GM23248 (cell line): ENCODE measurements at regions not wholly inside any gene's neighbourhood (a gene's known extent, or its start where the extent isn't known, plus 50 kb on each side); places are given as distances from the start of the nearest gene placed in this dataset.
A peak's percentile ranks its signal among the peaks of the same experiment; 100 is the strongest.

Experiments used
- DNase-seq: peaks from one replicate; pipeline ENCODE4 v3.0.0-alpha.2; 2015
- H2AFZ ChIP-seq: fragments of 200-600 bp; sonication (generic); 2 replicates; pipeline ENCODE4 v1.6.1; 2016; ENCODE audit warnings: antibody characterized with exemption
- H3F3A ChIP-seq: fragments of 200-600 bp; sonication (generic); 2 replicates; pipeline ENCODE4 v1.6.1; 2016; ENCODE audit warnings: mild to moderate bottlenecking, antibody characterized with exemption, mixed run types; ENCODE audit not compliant: insufficient read depth
- H3K27ac ChIP-seq: fragments of 200-600 bp; sonication (generic); 2 replicates; pipeline ENCODE4 v1.5.1; 2016; ENCODE audit warnings: mild to moderate bottlenecking
- H3K27me3 ChIP-seq: fragments of 200-600 bp; sonication (generic); replicated peaks from 2 replicates; pipeline ENCODE4 v1.6.1; 2016; ENCODE audit warnings: mild to moderate bottlenecking; ENCODE audit not compliant: insufficient read depth
- H3K36me3 ChIP-seq: fragments of 200-600 bp; sonication (generic); 2 replicates; pipeline ENCODE4 v1.6.1; 2016; ENCODE audit warnings: low read depth, mild to moderate bottlenecking
- H3K4me1 ChIP-seq: fragments of 200-600 bp; sonication (generic); 2 replicates; pipeline ENCODE4 v1.6.1; 2016; ENCODE audit warnings: mild to moderate bottlenecking; ENCODE audit not compliant: insufficient read depth
- H3K4me2 ChIP-seq: fragments of 200-600 bp; sonication (generic); one replicate; pipeline ENCODE4 v1.6.1; 2016; ENCODE audit warnings: mild to moderate bottlenecking; ENCODE audit not compliant: unreplicated experiment
- H3K4me3 ChIP-seq: fragments of 200-600 bp; sonication (generic); 2 replicates; pipeline ENCODE4 v1.5.1; 2016; ENCODE audit warnings: mild to moderate bottlenecking
- H3K79me2 ChIP-seq: fragments of 200-600 bp; sonication (generic); 2 replicates; pipeline ENCODE4 v1.6.1; 2016; ENCODE audit warnings: mild to moderate bottlenecking; ENCODE audit not compliant: insufficient read depth
- H3K9ac ChIP-seq: fragments of 200-600 bp; sonication (generic); 2 replicates; pipeline ENCODE4 v1.6.1; 2016; ENCODE audit warnings: mild to moderate bottlenecking
- H3K9me2 ChIP-seq: fragments of 200-600 bp; sonication (generic); 2 replicates; pipeline ENCODE4 v1.6.1; 2016; ENCODE audit warnings: mixed run types, mild to moderate bottlenecking, moderate library complexity; ENCODE audit not compliant: insufficient read depth
- H3K9me3 ChIP-seq: fragments of 200-600 bp; sonication (generic); one replicate; pipeline ENCODE4 v1.6.1; 2017; ENCODE audit warnings: low read depth
- H4K20me1 ChIP-seq: fragments of 200-600 bp; sonication (generic); 2 replicates; pipeline ENCODE4 v1.6.0; 2016; ENCODE audit not compliant: insufficient read depth
- EZH2 ChIP-seq: fragments of 200-600 bp; sonication (generic); IDR thresholded peaks from 2 replicates; pipeline ENCODE4 v1.6.1; 2018; ENCODE audit warnings: antibody characterized with exemption, mild to moderate bottlenecking; ENCODE audit not compliant: insufficient read depth, poor library complexity, severe bottlenecking
- EZH2phosphoT487 ChIP-seq: fragments of 200-600 bp; sonication (generic); IDR thresholded peaks from 2 replicates; pipeline ENCODE4 v1.6.1; 2018; ENCODE audit warnings: antibody characterized with exemption, moderate library complexity, mild to moderate bottlenecking, low read depth; ENCODE audit not compliant: insufficient read depth
- WGBS, 2 experiments: methylation state at CpG; one replicate each; pipeline ENCODE4 v1.1.6; 2015 to 2017; ENCODE audit warnings: low lambda C conversion rate in 2 of 2, low coverage in 1 of 2; ENCODE audit errors: missing lambda C conversion rate in 2 of 2; 5-methylcytosine and 5-hydroxymethylcytosine counted together
- in situ Hi-C: fragments of 300-500 bp; cut with MboI; formaldehyde crosslinking; loops from 2 replicates; pipeline ENCODE4 v1.15.0; 2020

- Histone ChIP-seq H3K4me2 (no peak overlapping the region), H3F3A (no peaks in the 10 kb centered on the region), H3K27me3 (no peaks in the 10 kb centered on the region), H3K9me3 (no peaks in the 10 kb centered on the region), H3K79me2 (no peaks in the 10 kb centered on the region), H2AFZ (no peak overlapping the region), H3K9ac (no peak overlapping the region), H3K9me2 (no peaks in the 10 kb centered on the region), H3K4me1 (peaks cover 15% of the 10 kb centered on the region), H4K20me1 (no peaks in the 10 kb centered on the region), H3K36me3 (no peaks in the 10 kb centered on the region), H3K27ac (no peak overlapping the region), H3K4me3 (no peak overlapping the region)
- DNase-seq: peak; percentile 69
- 1 to 2% methylated on average over 2 of the region's 2 CpGs for WGBS, 2 experiments
- in situ Hi-C loops: loop anchor here (25.0 kb wide), 1 partner anchor 805 kb away; no protein-coding TSS in a partner anchor
- TF ChIP-seq EZH2phosphoT487 (no peak), EZH2 (no peak)
Measured at GRCh38 chr3:147616998-147617619, 207.9 kb downstream of the ZIC1 start.

- Histone ChIP-seq H3K4me2 (no peak overlapping the region), H3K27me3 (no peaks in the 10 kb centered on the region), H3K4me3 (no peak overlapping the region), H3K36me3 (no peaks in the 10 kb centered on the region), H3F3A (no peaks in the 10 kb centered on the region), H2AFZ (peak overlapping the region; percentile 31), H3K27ac (no peak overlapping the region), H3K79me2 (no peaks in the 10 kb centered on the region), H3K9me2 (no peaks in the 10 kb centered on the region), H3K9ac (no peak overlapping the region), H3K4me1 (peaks cover 15% of the 10 kb centered on the region), H4K20me1 (no peaks in the 10 kb centered on the region), H3K9me3 (no peaks in the 10 kb centered on the region)
- WGBS, 2 experiments: 72 to 81% methylated on average over 4 of the region's 4 CpGs
- no peak for DNase-seq
- in situ Hi-C loops: loop anchor here (25.0 kb wide), 1 partner anchor 806 kb away; no protein-coding TSS in a partner anchor
- no peak for TF ChIP-seq EZH2
- TF ChIP-seq EZH2phosphoT487: no peak
Measured at GRCh38 chr3:147618691-147619090, 209.5 kb downstream of the ZIC1 start.

- Histone ChIP-seq H3K9me2 (no peaks in the 10 kb centered on the region), H3K27me3 (no peaks in the 10 kb centered on the region), H2AFZ (peak overlapping the region; percentile 25; the same call in 1 of the 2 replicates), H3K36me3 (no peaks in the 10 kb centered on the region), H3K4me3 (no peak overlapping the region), H3K27ac (no peak overlapping the region), H3K79me2 (no peaks in the 10 kb centered on the region), H3K4me1 (peaks cover 15% of the 10 kb centered on the region), H3F3A (no peaks in the 10 kb centered on the region), H3K9ac (no peak overlapping the region), H3K9me3 (no peaks in the 10 kb centered on the region), H4K20me1 (no peaks in the 10 kb centered on the region), H3K4me2 (no peak overlapping the region)
- 50 to 60% methylated on average over 3 of the region's 3 CpGs for WGBS, 2 experiments
- in situ Hi-C loops: loop anchor here (25.0 kb wide), 1 partner anchor 808 kb away; no protein-coding TSS in a partner anchor
- TF ChIP-seq EZH2 (no peak), EZH2phosphoT487 (no peak)
- peak; percentile 20 for DNase-seq
Measured at GRCh38 chr3:147619921-147620560, 210.9 kb downstream of the ZIC1 start.

- Histone ChIP-seq H3K9me2 (no peaks in the 10 kb centered on the region), H3K36me3 (no peaks in the 10 kb centered on the region), H4K20me1 (no peaks in the 10 kb centered on the region), H3K4me1 (peaks cover 15% of the 10 kb centered on the region), H3K4me2 (no peak overlapping the region), H3K9ac (no peak overlapping the region), H3F3A (no peaks in the 10 kb centered on the region), H3K4me3 (no peak overlapping the region), H3K9me3 (no peaks in the 10 kb centered on the region), H3K27ac (no peak overlapping the region), H2AFZ (no peak overlapping the region), H3K79me2 (no peaks in the 10 kb centered on the region), H3K27me3 (no peaks in the 10 kb centered on the region)
- DNase-seq: peak; percentile 69
- no peak for TF ChIP-seq EZH2phosphoT487
- TF ChIP-seq EZH2: no peak
- in situ Hi-C loops: loop anchor here (25.0 kb wide), 1 partner anchor 809 kb away; no protein-coding TSS in a partner anchor
Measured at GRCh38 chr3:147620906-147621305, 211.7 kb downstream of the ZIC1 start.
